Heart left ventricle (tissue), 16 donors: ENCODE measurements at regions not wholly inside any gene's neighbourhood (a gene's known extent, or its start where the extent isn't known, plus 50 kb on each side); places are given as distances from the start of the nearest gene placed in this dataset.

ENCODE experiments used
- ATAC-seq, 4 donors: fragments of 200-7000 bp; cut with Tn5 transposase; one replicate each; pipeline ENCODE4 v1.9.1; 2020 to 2022; ENCODE audit warnings: moderate library complexity in 4 of 4, mild to moderate bottlenecking in 3 of 4, moderate number of reproducible peaks in 1 of 4
- DNase-seq, 5 donors: peaks; one replicate each; pipeline ENCODE4 v3.0.0-alpha.2; 2020
- H3K27ac ChIP-seq, 12 donors: fragments of 200-600 bp; sonication (generic) in 4 of 12; one replicate each; pipeline versions ENCODE4 v1.5.0 to v1.8.0; 2016 to 2022; ENCODE audit warnings: mild to moderate bottlenecking in 2 of 12
- H3K27me3 ChIP-seq, 9 donors: fragments of 200-600 bp; sonication (generic) in 2 of 9; one replicate each; pipeline versions ENCODE4 v1.5.1 to v1.8.0; 2016 to 2022; ENCODE audit warnings: mild to moderate bottlenecking in 3 of 9
- H3K36me3 ChIP-seq, 9 donors: fragments of 200-600 bp; sonication (generic) in 2 of 9; one replicate each; pipeline versions ENCODE4 v1.5.0 to v1.8.0; 2018 to 2022; ENCODE audit warnings: mild to moderate bottlenecking in 2 of 9
- H3K4me1 ChIP-seq, 12 donors: fragments of 200-600 bp; sonication (generic) in 4 of 12; one replicate each; pipeline versions ENCODE4 v1.5.0 to v1.8.0; 2016 to 2022; ENCODE audit warnings: mild to moderate bottlenecking in 3 of 12
- H3K4me3 ChIP-seq, 12 donors: fragments of 200-600 bp; sonication (generic) in 4 of 12; one replicate each; pipeline versions ENCODE4 v1.5.0 to v1.8.0; 2017 to 2022; ENCODE audit warnings: mild to moderate bottlenecking in 9 of 12, moderate library complexity in 4 of 12
- H3K9me3 ChIP-seq, 12 donors: fragments of 200-600 bp; sonication (generic) in 4 of 12; one replicate each; pipeline versions ENCODE4 v1.5.0 to v1.8.0; 2016 to 2022; ENCODE audit warnings: mild to moderate bottlenecking in 1 of 12
- POLR2A ChIP-seq, 2 donors: fragments of 450-650 bp; IDR thresholded peaks; one replicate each; pipeline ENCODE4 v1.6.1; 2017; ENCODE audit warnings: antibody characterized with exemption in 2 of 2, mild to moderate bottlenecking in 2 of 2, moderate library complexity in 2 of 2
- WGBS, 4 donors: extraction: QIAGEN DNeasy Blood & Tissue Kit in 2 of 4; methylation state at CpG; one replicate each; pipeline versions ENCODE4 v1.1.5 to v1.1.7; 2013 to 2018; 5-methylcytosine and 5-hydroxymethylcytosine counted together
- intact Hi-C, 10 donors: fragments of 100-400 bp; cut with DNase I; formaldehyde crosslinking; loops; one replicate each; pipeline versions ENCODE4 v1.11.1 to v1.14.2; 2022
- TF ChIP-seq, protein P1 (sequence below), 12 donors: fragments of 200-600 bp; sonication (generic) in 4 of 12; IDR thresholded peaks; one replicate each; pipeline versions ENCODE4 v1.5.0 to v1.8.0; 2018 to 2022; ENCODE audit warnings: antibody characterized with exemption in 12 of 12, mild to moderate bottlenecking in 5 of 12
- donor health status: ischemic (EF 13 %, LVEDD 7.1; RV severe dilation, severe dysfunction).
- donor health status: healthy with polysubstance abuse.
- donor health status: DM: no; HTN: yes; CAD: no.
- donor health status: DM: no; HTN: no; CAD: no.
- donor health status: ischemic (EF 25% LVEDD 6.9; RV normal size, moderate dysfunction).
- donor health status: ischemic (EF 25% LVEDD 5.7; RV mildly dilated, moderate dysfunction).
- donor health status: healthy.
- donor health status: DM: yes; HTN: yes; CAD: no.
- donor health status: ischemic (EF 35%, LVEDD 5.7; RV mildly dilated, moderate dysfunction).
- donor health status: nonischemic (EF 11% LVEDD 7.7; RV severe dilation, severe dysfunction).
- donor health status: DM: yes; HTN: yes; CAD: no.
- donor health status: PGD.
- donor health status: ischemic (EF 29% LVEDD 5.4; RV normal size, mild dysfunction).
- donor health status: nonischemic (EF 23%, LVEDD 6.1; RV moderate dilation, normal function).

DNA sequence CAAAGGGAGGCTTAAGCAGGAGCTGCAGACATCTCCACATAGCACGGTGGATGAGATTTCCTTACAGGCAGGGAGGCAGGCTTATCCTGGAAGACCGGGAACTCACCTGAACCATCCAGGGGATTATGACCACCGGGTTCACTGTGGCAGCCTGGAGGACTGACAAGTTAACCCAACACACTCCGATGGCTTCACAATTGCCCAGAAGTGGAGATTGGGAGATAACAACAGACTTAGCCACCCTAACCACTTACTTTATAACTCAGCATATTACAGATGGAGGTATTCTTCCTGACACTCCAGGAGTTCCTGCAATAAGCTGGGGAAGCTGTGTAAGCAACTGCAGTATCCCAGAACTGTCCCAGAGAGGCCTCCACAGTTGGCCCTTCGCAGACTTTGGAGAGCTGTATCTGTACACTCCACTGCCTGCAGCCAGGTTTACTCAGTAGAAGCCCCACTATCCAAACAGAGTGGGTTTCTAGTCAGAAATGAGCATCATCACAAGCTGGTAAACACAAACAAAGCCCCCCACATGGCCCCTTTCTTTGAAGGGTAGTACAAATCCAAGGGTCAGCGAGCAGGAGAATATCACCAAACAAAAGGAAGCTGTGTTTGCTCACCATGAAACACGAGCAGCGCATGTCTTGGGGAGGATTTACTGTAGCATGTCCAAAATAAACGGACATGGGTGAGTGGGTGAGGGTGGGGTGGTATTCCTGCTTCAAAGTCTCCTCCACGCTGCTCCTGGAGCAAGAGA is 462.2 kb downstream of the RASEF start:
- H3K9me3 ChIP-seq: no peaks in the 10 kb centered on the region
- TF ChIP-seq POLR2A (IDR thresholded peaks at IDR 0.05): no peak
- TF ChIP-seq, protein P1, sequence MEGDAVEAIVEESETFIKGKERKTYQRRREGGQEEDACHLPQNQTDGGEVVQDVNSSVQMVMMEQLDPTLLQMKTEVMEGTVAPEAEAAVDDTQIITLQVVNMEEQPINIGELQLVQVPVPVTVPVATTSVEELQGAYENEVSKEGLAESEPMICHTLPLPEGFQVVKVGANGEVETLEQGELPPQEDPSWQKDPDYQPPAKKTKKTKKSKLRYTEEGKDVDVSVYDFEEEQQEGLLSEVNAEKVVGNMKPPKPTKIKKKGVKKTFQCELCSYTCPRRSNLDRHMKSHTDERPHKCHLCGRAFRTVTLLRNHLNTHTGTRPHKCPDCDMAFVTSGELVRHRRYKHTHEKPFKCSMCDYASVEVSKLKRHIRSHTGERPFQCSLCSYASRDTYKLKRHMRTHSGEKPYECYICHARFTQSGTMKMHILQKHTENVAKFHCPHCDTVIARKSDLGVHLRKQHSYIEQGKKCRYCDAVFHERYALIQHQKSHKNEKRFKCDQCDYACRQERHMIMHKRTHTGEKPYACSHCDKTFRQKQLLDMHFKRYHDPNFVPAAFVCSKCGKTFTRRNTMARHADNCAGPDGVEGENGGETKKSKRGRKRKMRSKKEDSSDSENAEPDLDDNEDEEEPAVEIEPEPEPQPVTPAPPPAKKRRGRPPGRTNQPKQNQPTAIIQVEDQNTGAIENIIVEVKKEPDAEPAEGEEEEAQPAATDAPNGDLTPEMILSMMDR (IDR thresholded peaks at IDR 0.05): no peak
- ATAC-seq: peak in 3 of 4 donors; percentile 34 to 55 (median 51)
- DNase-seq: no peak
- no peaks in the 10 kb centered on the region for H3K27me3 ChIP-seq
- H3K36me3 ChIP-seq: no peaks in the 10 kb centered on the region
- WGBS, 4 donors: 52 to 66% (median 60%) methylated on average over 10 of the region's 10 CpGs
- no peak overlapping the region for H3K4me3 ChIP-seq
- peaks cover 0 to 34% (median 0%) of the 10 kb centered on the region in 12 donors for H3K4me1 ChIP-seq
- H3K27ac ChIP-seq: peak overlapping the region in 1 of 12 donors; percentile 35
- intact Hi-C loops: loop anchor here in 6 of 10 donors (10.0 kb wide), 3 partner anchors 106 to 1076 kb away; no protein-coding TSS in a partner anchor

DNA sequence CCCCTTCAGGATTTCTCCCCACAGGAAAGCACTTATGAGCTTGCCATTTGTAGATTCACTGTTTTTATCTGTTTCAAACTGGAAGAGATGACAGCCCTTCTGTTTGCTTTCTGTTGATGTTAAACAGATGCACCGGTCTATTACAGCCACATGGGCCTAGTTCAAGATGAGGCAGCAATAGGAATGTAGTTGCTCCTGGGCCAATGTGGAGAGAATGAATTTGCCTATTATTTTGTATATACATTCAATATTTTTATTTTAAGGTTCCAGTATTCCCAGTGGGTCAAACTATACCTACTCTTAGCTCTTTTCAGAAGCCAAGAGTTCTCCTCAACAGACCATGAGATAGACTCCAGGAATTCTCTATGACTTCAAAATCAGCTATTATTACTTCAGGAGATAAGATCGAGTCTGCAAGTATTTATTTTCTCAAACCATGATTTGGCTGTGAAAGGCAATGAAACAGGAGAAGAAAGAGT is 461.6 kb downstream of the RASEF start:
- Histone ChIP-seq H3K9me3 (no peaks in the 10 kb centered on the region), H3K27me3 (no peaks in the 10 kb centered on the region), H3K36me3 (no peaks in the 10 kb centered on the region), H3K4me1 (peaks cover 0 to 38% (median 2%) of the 10 kb centered on the region in 12 donors), H3K27ac (peak overlapping the region in 1 of 12 donors; percentile 35), H3K4me3 (no peak overlapping the region)
- intact Hi-C loops: loop anchor here in 6 of 10 donors (10.0 kb wide), 3 partner anchors 107 to 1077 kb away; no protein-coding TSS in a partner anchor
- TF ChIP-seq, protein P1 (IDR thresholded peaks at IDR 0.05): no peak
- no peak for TF ChIP-seq POLR2A (IDR thresholded peaks at IDR 0.05)
- WGBS, 4 donors: 31 to 36% (median 33%) methylated on average over 2 of the region's 2 CpGs
- DNase-seq (no peak), ATAC-seq (peak in 2 of 4 donors; percentile 38 to 62)

DNA sequence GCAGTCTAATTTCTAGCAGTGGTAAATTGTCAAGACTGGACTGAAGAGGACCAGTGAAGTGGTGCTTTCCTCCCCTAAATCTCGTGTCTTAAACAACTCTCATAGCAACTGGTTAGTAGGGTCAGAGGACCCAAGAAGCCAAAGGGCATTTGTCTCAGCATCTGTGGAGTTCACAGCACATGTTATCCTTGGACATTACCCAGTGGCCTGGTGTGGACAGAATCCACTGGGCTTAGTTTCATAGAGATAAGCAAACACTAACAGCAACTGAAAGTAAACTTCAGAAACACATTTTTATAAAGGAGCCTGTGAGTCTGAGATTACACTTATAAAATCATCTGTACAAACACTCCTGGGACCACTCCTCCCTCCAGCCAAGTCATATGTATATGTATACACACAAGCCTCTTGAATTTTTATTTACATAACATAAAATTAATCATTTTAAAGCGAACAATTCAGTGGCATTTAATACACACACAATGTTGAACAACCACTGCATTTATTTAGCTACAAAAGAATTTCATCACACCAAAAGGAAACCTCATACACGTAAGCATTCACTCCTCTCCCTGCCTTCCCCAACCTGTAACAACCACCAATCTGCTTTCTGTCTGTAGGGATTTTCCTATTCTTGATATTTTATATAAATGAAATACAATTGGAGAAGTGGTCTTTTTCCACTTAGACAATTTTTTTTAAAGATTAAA is 457.8 kb downstream of the RASEF start:
- Histone ChIP-seq H3K4me3 (no peak overlapping the region), H3K36me3 (no peaks in the 10 kb centered on the region), H3K27me3 (peaks cover 0 to 10% (median 0%) of the 10 kb centered on the region in 9 donors), H3K9me3 (no peaks in the 10 kb centered on the region), H3K27ac (peak overlapping the region in 1 of 12 donors; percentile 33), H3K4me1 (peaks cover 0 to 29% (median 6%) of the 10 kb centered on the region in 12 donors)
- intact Hi-C loops: loop anchor here (2.0 to 10.0 kb wide), 6 partner anchors 68 to 1080 kb away; no protein-coding TSS in a partner anchor
- ATAC-seq: peak in 3 of 4 donors; percentile 52 to 75 (median 66)
- DNase-seq: peak in 3 of 5 donors; percentile 23 to 41 (median 26)
- 60 to 67% (median 64%) methylated on average over 3 of the region's 3 CpGs for WGBS, 4 donors
- TF ChIP-seq, protein P1 (IDR thresholded peaks at IDR 0.05): no peak
- TF ChIP-seq POLR2A (IDR thresholded peaks at IDR 0.05): no peak

DNA sequence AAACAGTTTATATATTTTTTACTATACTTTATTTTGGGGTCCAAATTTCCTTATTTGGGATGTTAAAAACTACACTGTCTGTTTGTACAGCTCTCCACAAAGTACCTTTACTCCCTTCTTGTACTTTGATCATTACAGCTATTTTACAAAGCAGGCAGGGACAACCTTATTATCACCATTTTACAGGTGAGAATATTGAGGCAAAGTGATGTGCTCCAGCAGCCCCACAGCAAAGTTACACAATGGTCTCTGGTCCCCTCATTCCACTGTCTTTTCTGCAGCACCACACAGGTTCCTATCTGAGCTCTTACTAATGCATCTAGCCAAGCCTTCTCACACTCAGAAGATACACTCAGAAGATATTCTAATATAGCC is 457.3 kb downstream of the RASEF start:
- H3K27me3 ChIP-seq: peaks cover 0 to 10% (median 0%) of the 10 kb centered on the region in 9 donors
- H3K27ac ChIP-seq: no peak overlapping the region
- no peaks in the 10 kb centered on the region for H3K9me3 ChIP-seq
- DNase-seq (no peak), ATAC-seq (no peak)
- no peak overlapping the region for H3K4me3 ChIP-seq
- H3K36me3 ChIP-seq: no peaks in the 10 kb centered on the region
- peaks cover 0 to 27% (median 6%) of the 10 kb centered on the region in 12 donors for H3K4me1 ChIP-seq
- no peak for TF ChIP-seq POLR2A (IDR thresholded peaks at IDR 0.05)
- TF ChIP-seq, protein P1 (IDR thresholded peaks at IDR 0.05): no peak
- intact Hi-C loops: loop anchor here (1.0 to 10.0 kb wide), 10 partner anchors 68 to 1083 kb away; no protein-coding TSS in a partner anchor
